ENCODE measurements at regions not wholly inside any gene's neighbourhood (a gene's known extent, or its start where the extent isn't known, plus 50 kb on each side); places are given as distances from the start of the nearest gene placed in this dataset.

DNA sequence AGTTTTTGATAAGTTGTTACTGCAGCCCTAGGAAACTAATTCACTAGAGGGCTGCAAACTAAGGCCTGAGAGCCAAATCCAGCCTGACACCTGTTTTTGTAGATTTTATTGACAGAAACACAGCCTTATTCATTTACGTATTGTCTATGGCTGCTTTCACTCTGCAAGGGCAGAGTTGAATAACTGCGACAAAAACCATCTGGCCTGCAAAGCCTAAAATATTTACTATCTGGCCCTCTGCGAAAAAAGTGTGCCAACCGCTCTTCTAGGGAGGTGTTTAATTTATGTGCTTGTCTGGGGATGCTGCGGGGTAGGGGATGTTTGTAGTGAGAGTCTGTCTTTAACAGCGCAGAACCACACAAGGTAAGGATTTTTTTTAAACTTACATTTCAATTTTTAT is 165.0 kb upstream of the RBFOX1 start:
- no peak for TF ChIP-seq CTCF (IDR thresholded peaks at IDR 0.05; ENCODE audit: extremely low read depth, missing control alignments)
- no peak for DNase-seq (ENCODE audit: low spot score)

DNA sequence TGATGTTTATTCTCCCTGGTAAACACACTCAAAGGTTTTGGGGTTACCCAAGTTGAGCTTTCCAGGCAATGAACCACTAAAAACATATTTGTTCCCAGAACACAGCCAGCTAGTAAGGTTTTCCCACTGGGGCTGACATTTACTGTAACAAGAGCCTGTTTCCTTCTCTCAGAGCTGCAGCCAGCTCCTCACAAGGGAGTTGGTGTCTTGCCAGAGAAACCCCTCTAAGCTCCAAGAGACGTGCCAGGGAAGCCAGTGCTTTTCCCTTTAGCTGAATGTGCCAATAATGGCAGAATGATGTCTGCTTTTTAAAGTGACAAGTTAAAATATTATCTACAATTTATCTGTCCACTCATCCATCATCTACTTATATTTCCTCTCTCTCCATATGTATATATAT is 170.8 kb upstream of the RBFOX1 start:
- no peak for DNase-seq (ENCODE audit: low spot score)
- no peak for TF ChIP-seq CTCF (IDR thresholded peaks at IDR 0.05; ENCODE audit: extremely low read depth, missing control alignments)

DNA sequence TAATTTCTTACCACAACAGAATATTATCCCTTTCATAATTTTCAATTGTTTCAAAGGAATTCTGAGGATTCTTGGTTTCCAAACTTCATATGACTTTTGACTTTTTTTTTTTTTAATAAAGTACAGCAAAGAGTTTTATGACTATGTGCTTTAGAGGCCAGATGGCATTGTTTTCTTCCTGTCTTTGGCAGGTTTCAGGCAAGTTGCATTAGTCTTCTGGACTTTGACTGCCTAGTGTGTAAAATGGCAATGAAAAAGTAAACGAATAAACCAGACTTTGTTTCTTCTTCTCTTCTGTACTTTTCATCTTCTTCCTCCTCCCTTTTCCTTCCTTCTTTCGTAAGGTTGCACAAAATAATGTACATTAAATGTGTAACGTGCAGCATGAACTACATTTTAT is 172.6 kb upstream of the RBFOX1 start:
- TF ChIP-seq CTCF (IDR thresholded peaks at IDR 0.05; ENCODE audit: extremely low read depth, missing control alignments) = no peak
- no peak for DNase-seq (ENCODE audit: low spot score)

- TF ChIP-seq CTCF (IDR thresholded peaks at IDR 0.05; ENCODE audit: extremely low read depth, missing control alignments) = no peak
- no peak for DNase-seq (ENCODE audit: low spot score)
Measured at GRCh38 chr16:7158481-7158880, 174.2 kb upstream of the RBFOX1 start.

DNA sequence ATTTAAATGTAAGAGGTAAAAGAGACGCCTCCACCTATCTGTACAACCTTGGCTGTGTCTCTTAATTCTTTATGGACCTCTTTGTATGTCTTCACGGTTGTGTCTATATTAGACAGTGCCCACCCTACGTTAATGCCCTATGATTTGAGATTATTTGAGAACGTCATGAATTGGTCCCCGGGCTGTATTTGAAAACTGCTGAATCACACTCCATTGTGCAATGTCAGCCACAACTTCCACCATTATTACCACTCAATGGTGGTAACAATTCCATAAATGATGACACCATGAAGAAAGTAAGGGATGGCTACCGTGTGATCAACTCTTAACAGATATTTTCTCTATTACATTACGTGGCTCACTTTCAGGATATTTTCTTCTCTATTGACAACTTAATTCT is 182.4 kb upstream of the RBFOX1 start:
- TF ChIP-seq CTCF (IDR thresholded peaks at IDR 0.05; ENCODE audit: extremely low read depth, missing control alignments) = no peak
- DNase-seq (ENCODE audit: low spot score) = no peak

DNA sequence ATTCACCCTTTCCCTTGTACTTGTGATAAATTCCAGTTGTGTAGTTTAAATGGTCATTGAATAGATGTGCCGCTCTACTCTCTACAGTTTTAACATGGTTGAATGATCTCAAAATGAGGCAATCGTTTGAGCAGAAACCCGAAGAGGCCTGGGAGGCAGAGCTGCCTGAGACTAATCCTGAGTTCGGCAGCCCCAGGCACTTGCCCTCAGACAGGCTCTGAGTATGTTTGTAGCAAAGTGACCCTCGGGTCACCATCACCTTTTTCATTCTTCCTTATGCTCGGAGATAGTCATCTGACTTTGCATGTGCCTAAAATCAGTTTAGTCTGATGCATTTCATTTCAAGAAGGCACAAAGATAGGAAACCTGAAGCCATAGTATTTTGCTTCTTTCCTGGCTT is 184.0 kb upstream of the RBFOX1 start:
- TF ChIP-seq CTCF (IDR thresholded peaks at IDR 0.05; ENCODE audit: extremely low read depth, missing control alignments) = no peak
- no peak for DNase-seq (ENCODE audit: low spot score)

- no peak for DNase-seq (ENCODE audit: low spot score)
- TF ChIP-seq CTCF (IDR thresholded peaks at IDR 0.05; ENCODE audit: extremely low read depth, missing control alignments) = no peak
Measured at GRCh38 chr16:7140899-7141298, 191.7 kb upstream of the RBFOX1 start.

Data from GM20000 (cell line).